ENCODE measurements at regions not wholly inside any gene's neighbourhood (a gene's known extent, or its start where the extent isn't known, plus 50 kb on each side); places are given as distances from the start of the nearest gene placed in this dataset.

DNA sequence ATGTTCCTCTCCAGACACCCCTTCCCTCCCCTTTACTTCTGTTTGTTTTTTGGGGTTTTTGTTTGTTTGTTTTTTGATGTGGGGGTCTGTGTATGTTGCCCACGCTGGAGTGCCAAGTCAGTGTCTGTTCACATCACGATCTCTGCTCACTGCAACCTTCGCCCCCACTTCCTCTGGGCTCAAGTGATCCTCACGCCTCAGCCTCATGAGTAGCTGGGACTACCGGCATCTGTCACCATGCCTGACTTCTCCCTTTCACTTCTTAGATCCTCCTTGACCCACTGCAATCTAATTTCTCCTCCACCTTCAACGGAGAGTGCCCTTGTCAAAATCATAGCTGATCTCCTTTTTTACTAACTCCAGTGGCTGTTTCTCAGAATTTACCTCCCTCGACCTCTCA is 100.7 kb upstream of the KIF26B start:
- Mint-ChIP-seq H3K9me3 (ENCODE audit: unreplicated experiment) (no peaks in the 10 kb centered on the region), H3K36me3 (ENCODE audit: insufficient read depth, unreplicated experiment) (peaks cover 10% of the 10 kb centered on the region), H3K4me3 (ENCODE audit: unreplicated experiment) (no peak overlapping the region), H3K4me1 (ENCODE audit: insufficient read depth, unreplicated experiment) (no peaks in the 10 kb centered on the region), H3K27ac (ENCODE audit: low read depth, unreplicated experiment) (no peak overlapping the region), H3K27me3 (ENCODE audit: insufficient read depth, unreplicated experiment) (no peaks in the 10 kb centered on the region)
- CTCF ChIA-PET: interaction anchor here (0.5 to 5.5 kb wide), 4 partner anchors 11 to 1435 kb away, joined by 3 to 49 read pairs (median 4); no protein-coding TSS in a partner anchor
- no TSS peak for BruUV-seq (replicated peaks)
- TF ChIP-seq CTCF (IDR thresholded peaks at IDR 0.05; ENCODE audit: unreplicated experiment): no peak
- DNase-seq (ENCODE audit: unreplicated experiment): no peak
- POLR2A ChIA-PET: interaction anchor here (0.6 kb wide), 2 partner anchors 171 to 1203 kb away, joined by 3 to 5 read pairs; no protein-coding TSS in a partner anchor
- intact Hi-C loops (cut with micrococcal nuclease): no loop called here

DNA sequence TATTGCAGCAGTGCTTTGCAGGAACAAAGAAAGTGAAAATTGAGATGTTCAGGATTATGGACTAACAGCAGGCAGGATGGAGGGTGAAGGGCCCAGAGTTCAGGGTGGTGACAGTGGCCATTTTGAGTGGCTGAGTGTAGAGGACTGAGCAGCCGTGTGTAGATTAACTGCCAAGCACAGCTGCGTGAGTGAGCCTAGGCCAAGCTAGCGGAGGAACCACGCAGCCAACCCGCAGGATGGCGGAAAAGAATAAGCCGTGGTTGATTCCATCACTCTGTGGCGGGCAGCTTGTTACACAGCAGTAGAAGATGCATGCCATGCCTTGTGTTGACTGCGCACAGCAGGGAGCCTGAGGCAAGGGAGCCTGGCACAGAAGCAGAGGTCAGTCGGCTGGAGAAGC is 102.5 kb upstream of the KIF26B start:
- no peak for TF ChIP-seq CTCF (IDR thresholded peaks at IDR 0.05; ENCODE audit: unreplicated experiment)
- no peak overlapping the region for H3K4me3 Mint-ChIP-seq (ENCODE audit: unreplicated experiment)
- BruUV-seq (replicated peaks): no TSS peak
- CTCF ChIA-PET: interaction anchor here (0.6 to 2.3 kb wide), 7 partner anchors 9 to 1637 kb away, joined by 3 to 43 read pairs (median 4); no protein-coding TSS in a partner anchor
- H3K27me3 Mint-ChIP-seq (ENCODE audit: insufficient read depth, unreplicated experiment): no peaks in the 10 kb centered on the region
- H3K27ac Mint-ChIP-seq (ENCODE audit: low read depth, unreplicated experiment): no peak overlapping the region
- no peak for DNase-seq (ENCODE audit: unreplicated experiment)
- intact Hi-C loops (cut with micrococcal nuclease): no loop called here
- no peaks in the 10 kb centered on the region for H3K9me3 Mint-ChIP-seq (ENCODE audit: unreplicated experiment)
- no peaks in the 10 kb centered on the region for H3K4me1 Mint-ChIP-seq (ENCODE audit: insufficient read depth, unreplicated experiment)
- POLR2A ChIA-PET: interaction anchor here (0.8 to 3.1 kb wide), 4 partner anchors 9 to 217 kb away, joined by 3 to 10 read pairs (median 4); partner anchors contain the start of genes COX20 and HNRNPU
- H3K36me3 Mint-ChIP-seq (ENCODE audit: insufficient read depth, unreplicated experiment): peaks cover 10% of the 10 kb centered on the region

DNA sequence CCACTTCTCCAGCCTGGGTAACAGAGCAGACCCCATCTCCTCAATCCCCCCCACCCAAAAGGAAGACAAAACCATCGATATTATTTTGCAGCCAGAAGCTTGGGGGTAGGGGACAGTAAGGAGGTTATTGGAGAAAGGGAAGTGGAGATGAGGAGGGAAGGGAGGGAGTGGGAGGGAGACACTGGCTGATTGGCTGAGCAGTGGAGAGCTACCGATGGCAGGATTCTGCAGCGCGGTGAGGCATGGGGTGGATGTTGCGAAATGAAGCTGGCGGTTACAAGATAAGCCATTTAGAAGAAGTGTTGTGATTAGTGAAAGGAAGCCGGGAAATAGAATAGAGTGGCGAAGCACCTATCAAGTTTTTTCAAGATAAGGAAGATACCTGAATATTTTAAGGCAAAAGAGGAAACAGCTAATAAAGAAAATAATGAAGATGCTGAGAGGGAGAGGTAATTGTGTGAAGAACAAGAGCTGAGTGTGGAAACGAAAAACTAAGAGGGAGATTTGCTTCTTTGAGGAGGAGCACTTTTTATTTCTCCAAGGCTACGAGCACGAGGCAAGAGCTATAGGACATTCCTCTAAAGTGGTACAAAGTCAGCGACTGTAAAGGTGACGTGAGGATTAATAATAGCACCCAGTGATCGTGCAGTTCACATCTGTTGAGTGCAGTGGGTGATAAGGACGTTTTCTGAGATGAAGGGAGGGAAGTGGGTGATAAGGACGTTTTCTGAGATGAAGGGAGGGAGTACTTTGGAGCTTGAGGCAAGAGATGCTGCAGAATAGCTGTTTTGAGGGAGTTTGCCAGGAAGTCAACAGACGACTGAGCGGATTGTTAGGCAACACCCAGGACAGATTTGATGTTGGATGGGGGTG is 103.2 kb upstream of the KIF26B start:
- no peaks in the 10 kb centered on the region for H3K9me3 Mint-ChIP-seq (ENCODE audit: unreplicated experiment)
- peaks cover 10% of the 10 kb centered on the region for H3K36me3 Mint-ChIP-seq (ENCODE audit: insufficient read depth, unreplicated experiment)
- BruUV-seq (replicated peaks): no TSS peak
- no peak overlapping the region for H3K27ac Mint-ChIP-seq (ENCODE audit: low read depth, unreplicated experiment)
- H3K4me1 Mint-ChIP-seq (ENCODE audit: insufficient read depth, unreplicated experiment): no peaks in the 10 kb centered on the region
- intact Hi-C loops (cut with micrococcal nuclease): no loop called here
- TF ChIP-seq CTCF (IDR thresholded peaks at IDR 0.05; ENCODE audit: unreplicated experiment): no peak
- ChIA-PET CTCF (interaction anchor here (0.6 to 2.3 kb wide), 11 partner anchors 9 to 1397 kb away, joined by 3 to 43 read pairs (median 3); no protein-coding TSS in a partner anchor), POLR2A (interaction anchor here (0.8 to 3.1 kb wide), 3 partner anchors 10 to 216 kb away, joined by 3 to 10 read pairs (median 4); partner anchors contain the start of genes COX20 and HNRNPU)
- no peak for DNase-seq (ENCODE audit: unreplicated experiment)
- no peak overlapping the region for H3K4me3 Mint-ChIP-seq (ENCODE audit: unreplicated experiment)
- H3K27me3 Mint-ChIP-seq (ENCODE audit: insufficient read depth, unreplicated experiment): no peaks in the 10 kb centered on the region

- no TSS peak for BruUV-seq (replicated peaks)
- intact Hi-C loops (cut with micrococcal nuclease): no loop called here
- CTCF ChIA-PET: interaction anchor here (0.6 to 1.9 kb wide), 7 partner anchors 12 to 246 kb away, joined by 3 to 5 read pairs (median 3); no protein-coding TSS in a partner anchor
Measured at GRCh38 chr1:245046769-245047168, 108.0 kb upstream of the KIF26B start.

More at GRCh38 chr1:245046769-245047168, 108.0 kb upstream of the KIF26B start:
- H3K27me3 Mint-ChIP-seq (ENCODE audit: insufficient read depth, unreplicated experiment): no peaks in the 10 kb centered on the region
- peaks cover 17% of the 10 kb centered on the region for H3K4me1 Mint-ChIP-seq (ENCODE audit: insufficient read depth, unreplicated experiment)
- peaks cover 5% of the 10 kb centered on the region for H3K36me3 Mint-ChIP-seq (ENCODE audit: insufficient read depth, unreplicated experiment)
- no peak overlapping the region for H3K27ac Mint-ChIP-seq (ENCODE audit: low read depth, unreplicated experiment)
- no peaks in the 10 kb centered on the region for H3K9me3 Mint-ChIP-seq (ENCODE audit: unreplicated experiment)
- no peak for TF ChIP-seq CTCF (IDR thresholded peaks at IDR 0.05; ENCODE audit: unreplicated experiment)
- no peak for DNase-seq (ENCODE audit: unreplicated experiment)
- POLR2A ChIA-PET: interaction anchor here (0.6 to 8.7 kb wide), 6 partner anchors 8 to 211 kb away, joined by 3 to 175 read pairs (median 4); partner anchors contain the start of genes COX20 and HNRNPU
- no peak overlapping the region for H3K4me3 Mint-ChIP-seq (ENCODE audit: unreplicated experiment)

All from MCF 10A (cell line).